ENCODE measurements at regions not wholly inside any gene's neighbourhood (a gene's known extent, or its start where the extent isn't known, plus 50 kb on each side); places are given as distances from the start of the nearest gene placed in this dataset.

- TF ChIP-seq, protein P1, sequence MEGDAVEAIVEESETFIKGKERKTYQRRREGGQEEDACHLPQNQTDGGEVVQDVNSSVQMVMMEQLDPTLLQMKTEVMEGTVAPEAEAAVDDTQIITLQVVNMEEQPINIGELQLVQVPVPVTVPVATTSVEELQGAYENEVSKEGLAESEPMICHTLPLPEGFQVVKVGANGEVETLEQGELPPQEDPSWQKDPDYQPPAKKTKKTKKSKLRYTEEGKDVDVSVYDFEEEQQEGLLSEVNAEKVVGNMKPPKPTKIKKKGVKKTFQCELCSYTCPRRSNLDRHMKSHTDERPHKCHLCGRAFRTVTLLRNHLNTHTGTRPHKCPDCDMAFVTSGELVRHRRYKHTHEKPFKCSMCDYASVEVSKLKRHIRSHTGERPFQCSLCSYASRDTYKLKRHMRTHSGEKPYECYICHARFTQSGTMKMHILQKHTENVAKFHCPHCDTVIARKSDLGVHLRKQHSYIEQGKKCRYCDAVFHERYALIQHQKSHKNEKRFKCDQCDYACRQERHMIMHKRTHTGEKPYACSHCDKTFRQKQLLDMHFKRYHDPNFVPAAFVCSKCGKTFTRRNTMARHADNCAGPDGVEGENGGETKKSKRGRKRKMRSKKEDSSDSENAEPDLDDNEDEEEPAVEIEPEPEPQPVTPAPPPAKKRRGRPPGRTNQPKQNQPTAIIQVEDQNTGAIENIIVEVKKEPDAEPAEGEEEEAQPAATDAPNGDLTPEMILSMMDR (IDR thresholded peaks at IDR 0.05), result no peak
- Mint-ChIP-seq H3K4me3 (no peak overlapping the region), H3K36me3 (ENCODE audit: low read depth) (no peaks in the 10 kb centered on the region), H3K4me1 (ENCODE audit: low read depth) (no peaks in the 10 kb centered on the region), H3K27me3 (no peaks in the 10 kb centered on the region), H3K27ac (no peak overlapping the region), H3K9me3 (no peaks in the 10 kb centered on the region)
- intact Hi-C loops (cut with micrococcal nuclease), result loop anchor here (10.0 kb wide), 1 partner anchor 501 kb away; no protein-coding TSS in a partner anchor
- DNase-seq (no peak), ATAC-seq (no peak)
- ChIA-PET CTCF (no interaction called here), POLR2A (no interaction called here)
These were observed 151.7 kb upstream of the ADCY2 start for GRCh38 chr5:7244208-7244607.

DNA sequence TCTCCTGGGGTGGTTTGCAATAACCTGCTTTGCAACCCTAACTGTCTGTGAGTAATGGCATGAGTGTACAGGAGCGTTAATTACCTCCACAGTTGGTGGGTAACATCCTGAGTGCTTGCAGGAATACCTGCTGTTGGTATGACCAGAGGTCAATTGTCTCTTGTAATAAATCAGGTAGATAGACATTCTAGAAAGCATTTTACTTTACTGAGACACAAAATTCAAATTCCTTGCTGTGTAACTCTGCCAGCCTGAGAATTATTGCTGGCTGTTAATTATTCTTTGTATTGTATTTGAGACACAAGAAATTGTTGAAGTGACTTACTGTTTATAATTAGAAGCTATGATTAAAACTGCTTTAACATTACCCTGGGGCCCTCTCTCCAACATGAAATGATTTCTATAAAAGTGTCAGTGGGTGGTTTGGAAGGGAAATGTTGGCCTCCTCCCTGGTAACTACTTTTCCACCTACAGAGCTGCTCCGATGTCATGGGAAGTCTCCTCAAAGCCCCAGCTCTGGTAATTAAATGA is 150.8 kb upstream of the ADCY2 start:
- Mint-ChIP-seq H3K27me3 (no peaks in the 10 kb centered on the region), H3K4me3 (no peak overlapping the region), H3K4me1 (ENCODE audit: low read depth) (no peaks in the 10 kb centered on the region), H3K9me3 (no peaks in the 10 kb centered on the region), H3K36me3 (ENCODE audit: low read depth) (no peaks in the 10 kb centered on the region), H3K27ac (no peak overlapping the region)
- ChIA-PET CTCF (no interaction called here), POLR2A (interaction anchor here (0.6 kb wide), 1 partner anchor 441 kb away, joined by 4 read pairs; no protein-coding TSS in a partner anchor)
- TF ChIP-seq, protein P1 (IDR thresholded peaks at IDR 0.05), result no peak
- ATAC-seq, result no peak
- no peak for DNase-seq
- intact Hi-C loops (cut with micrococcal nuclease), result loop anchor here (10.0 kb wide), 1 partner anchor 500 kb away; no protein-coding TSS in a partner anchor

DNA sequence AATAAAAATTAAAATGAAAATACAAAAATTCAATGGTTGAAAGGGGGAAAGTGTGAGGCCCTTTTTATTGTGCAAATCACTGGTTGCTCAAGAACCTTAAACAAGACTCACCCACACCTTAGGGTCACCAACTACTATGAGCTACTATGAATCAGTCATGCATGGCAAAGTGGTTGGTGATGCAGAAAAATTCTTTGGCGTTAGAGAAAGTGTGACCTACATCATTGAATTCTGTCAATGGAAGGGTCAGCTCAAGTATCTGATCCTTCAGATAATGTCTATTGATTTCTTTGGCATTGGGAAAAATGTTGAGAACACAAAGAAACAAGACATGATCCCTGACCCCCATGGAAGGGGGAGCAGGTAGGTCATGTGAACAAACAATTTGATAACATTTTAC is 149.7 kb upstream of the ADCY2 start:
- TF ChIP-seq, protein P1 (IDR thresholded peaks at IDR 0.05), result no peak
- Mint-ChIP-seq H3K4me3 (no peak overlapping the region), H3K27ac (no peak overlapping the region), H3K9me3 (no peaks in the 10 kb centered on the region), H3K4me1 (ENCODE audit: low read depth) (no peaks in the 10 kb centered on the region), H3K36me3 (ENCODE audit: low read depth) (no peaks in the 10 kb centered on the region), H3K27me3 (peaks cover 2% of the 10 kb centered on the region)
- DNase-seq (no peak), ATAC-seq (no peak)
- ChIA-PET CTCF (no interaction called here), POLR2A (no interaction called here)
- intact Hi-C loops (cut with micrococcal nuclease), result loop anchor here (10.0 kb wide), 1 partner anchor 499 kb away; no protein-coding TSS in a partner anchor

DNA sequence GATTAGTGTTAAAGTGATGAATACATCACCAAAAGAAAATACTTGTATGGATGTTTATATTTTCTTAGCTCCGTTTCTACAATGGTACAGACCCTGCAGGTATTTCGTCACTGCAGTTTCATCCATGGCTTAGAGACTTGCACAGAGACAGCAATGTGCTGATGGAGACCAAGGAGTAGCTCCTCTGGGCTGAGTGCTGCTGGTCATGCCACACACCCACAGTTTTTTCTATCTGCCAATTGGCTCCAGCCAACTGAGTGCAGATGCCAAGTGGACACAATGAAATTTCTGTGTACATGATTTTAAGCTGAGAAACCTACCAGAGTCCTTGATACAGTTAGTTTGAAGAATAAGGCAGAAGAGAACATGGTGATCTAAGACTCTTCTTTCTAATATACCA is 145.9 kb upstream of the ADCY2 start:
- no peak overlapping the region for H3K27ac Mint-ChIP-seq
- ChIA-PET CTCF (no interaction called here), POLR2A (no interaction called here)
- H3K9me3 Mint-ChIP-seq, result no peaks in the 10 kb centered on the region
- ATAC-seq (no peak), DNase-seq (no peak)
- H3K4me1 Mint-ChIP-seq (ENCODE audit: low read depth), result no peaks in the 10 kb centered on the region
- TF ChIP-seq, protein P1 (IDR thresholded peaks at IDR 0.05), result no peak
- peaks cover 4% of the 10 kb centered on the region for H3K27me3 Mint-ChIP-seq
- H3K4me3 Mint-ChIP-seq, result no peak overlapping the region
- no peaks in the 10 kb centered on the region for H3K36me3 Mint-ChIP-seq (ENCODE audit: low read depth)
- intact Hi-C loops (cut with micrococcal nuclease), result no loop called here

GRCh38 chr5:7250611-7251010 is 145.3 kb upstream of the ADCY2 start:
- no peaks in the 10 kb centered on the region for H3K9me3 Mint-ChIP-seq

More at GRCh38 chr5:7250611-7251010, 145.3 kb upstream of the ADCY2 start:
- DNase-seq (no peak), ATAC-seq (no peak)
- no peaks in the 10 kb centered on the region for H3K4me1 Mint-ChIP-seq (ENCODE audit: low read depth)
- TF ChIP-seq, protein P1 (IDR thresholded peaks at IDR 0.05), result no peak
- no peak overlapping the region for H3K4me3 Mint-ChIP-seq
- intact Hi-C loops (cut with micrococcal nuclease), result no loop called here
- no peaks in the 10 kb centered on the region for H3K36me3 Mint-ChIP-seq (ENCODE audit: low read depth)
- ChIA-PET CTCF (interaction anchor here (0.8 kb wide), 1 partner anchor 10 kb away, joined by 3 read pairs; no protein-coding TSS in a partner anchor), POLR2A (no interaction called here)
- H3K27me3 Mint-ChIP-seq, result peaks cover 4% of the 10 kb centered on the region
- H3K27ac Mint-ChIP-seq, result no peak overlapping the region

Data from activated CD8-positive, alpha-beta T cell treated with anti-CD3 and anti-CD28 coated beads for 36 hours (primary cell).